H1 (cell line): ENCODE measurements at regions not wholly inside any gene's neighbourhood (a gene's known extent, or its start where the extent isn't known, plus 50 kb on each side); places are given as distances from the start of the nearest gene placed in this dataset.

Experiments used
- CEBPB ChIP-seq: IDR thresholded peaks from 2 replicates; pipeline ENCODE4 v1.6.1; 2012; ENCODE audit warnings: low read depth, low read length
- CHD7 ChIP-seq: fragments of 300-600 bp; sonication (generic); IDR thresholded peaks from 2 replicates; pipeline ENCODE4 v1.7.1; 2012; ENCODE audit warnings: low read length, moderate library complexity, mild to moderate bottlenecking, inconsistent platforms; ENCODE audit not compliant: insufficient replicate concordance
- HDAC2 ChIP-seq, 2 experiments: fragments of 300-600 bp in 1 of 2; sonication (generic) in 1 of 2; IDR thresholded peaks; 2 replicates each; pipeline ENCODE4 v1.6.1; 2011 to 2012; ENCODE audit warnings: low read depth in 2 of 2, low read length in 2 of 2, mild to moderate bottlenecking in 2 of 2, moderate library complexity in 2 of 2, borderline replicate concordance in 1 of 2, inconsistent platforms in 1 of 2
- HDAC6 ChIP-seq: IDR thresholded peaks from one replicate; pipeline ENCODE4 v1.7.1; 2012; ENCODE audit warnings: low read depth, mild to moderate bottlenecking, inconsistent platforms, low read length, moderate library complexity
- JUN ChIP-seq: IDR thresholded peaks from 2 replicates; pipeline ENCODE4 v1.6.1; 2011; ENCODE audit warnings: low read depth, mild to moderate bottlenecking, improper control_type of control experiment, low read length
- RBBP5 ChIP-seq: IDR thresholded peaks from 2 replicates; pipeline ENCODE4 v1.7.1; 2012; ENCODE audit warnings: low read depth, mild to moderate bottlenecking, inconsistent platforms, low read length, moderate library complexity, borderline replicate concordance
- SIN3A ChIP-seq, 2 experiments: IDR thresholded peaks in 1 of 2; conservative IDR thresholded peaks in 1 of 2; 2 replicates each; pipeline ENCODE4 v1.6.1; 2011 to 2012; ENCODE audit warnings: low read length in 2 of 2, improper control_type of control experiment in 1 of 2, low read depth in 1 of 2, mild to moderate bottlenecking in 1 of 2
- SP2 ChIP-seq: IDR thresholded peaks from 2 replicates; pipeline ENCODE4 v1.6.1; 2012; ENCODE audit warnings: mild to moderate bottlenecking, low read length, inconsistent platforms
- SP4 ChIP-seq: IDR thresholded peaks from 2 replicates; pipeline ENCODE4 v1.6.1; 2012; ENCODE audit warnings: low read length, inconsistent platforms
- SUZ12 ChIP-seq: fragments of 200-600 bp; sonication (generic); IDR thresholded peaks from 2 replicates; pipeline ENCODE4 v1.6.1; 2012; ENCODE audit warnings: mild to moderate bottlenecking, inconsistent platforms, low read length, moderate library complexity, mixed read lengths
- ZNF274 ChIP-seq: IDR thresholded peaks from 2 replicates; pipeline ENCODE4 v1.7.0; 2012; ENCODE audit warnings: low read length, borderline replicate concordance; ENCODE audit errors: extremely low read depth

- TF ChIP-seq CHD7 (no peak), HDAC6 (no peak), ZNF274 (no peak), SP4 (no peak), CEBPB (no peak), SP2 (no peak), HDAC2 (IDR thresholded peaks at IDR 0.05; ENCODE audit: borderline replicate concordance in 1 of 2, low read depth in 2 of 2, low read length in 2 of 2) (no peak), SIN3A (conservative IDR thresholded peaks at IDR 0.05 in 1 of 2, IDR thresholded peaks at IDR 0.05 in 1 of 2; ENCODE audit: low read depth in 1 of 2, low read length in 2 of 2) (no peak), RBBP5 (no peak), JUN (no peak), SUZ12 (no peak)
Measured at GRCh38 chr14:34212172-34212929, 249.7 kb downstream of the SPTSSA start (continued).
